Keratinocyte (primary cell): ENCODE measurements at regions not wholly inside any gene's neighbourhood (a gene's known extent, or its start where the extent isn't known, plus 50 kb on each side); places are given as distances from the start of the nearest gene placed in this dataset.

Source experiments
- DNase-seq: peaks from one replicate; pipeline ENCODE4 v3.0.0-alpha.2; 2011; ENCODE audit warnings: low read depth, missing footprints, low spot score
- FAIRE-seq: peaks from 2 replicates; lab custom pipeline; 2011; peaks lifted over from hg19 to GRCh38; lab: Jason Lieb, UNC
- H2AFZ ChIP-seq: 2 replicates; pipeline ENCODE4 v1.6.0; 2012; ENCODE audit warnings: low read length, control low read depth, inconsistent platforms; ENCODE audit not compliant: control insufficient read depth
- H3K27ac ChIP-seq: 2 replicates; pipeline ENCODE4 v1.5.1; 2011; ENCODE audit warnings: low read length; ENCODE audit not compliant: control insufficient read depth, insufficient read depth
- H3K27me3 ChIP-seq: 3 replicates; pipeline ENCODE4 v1.6.0; 2011; ENCODE audit warnings: low read length; ENCODE audit not compliant: control insufficient read depth, insufficient read depth; ENCODE audit errors: extremely low read depth
- H3K36me3 ChIP-seq, 2 experiments: 2 replicates in 1 of 2; 3 replicates in 1 of 2; pipeline ENCODE4 v1.5.1; 2011; ENCODE audit warnings: low read length in 2 of 2, mild to moderate bottlenecking in 1 of 2; ENCODE audit not compliant: control insufficient read depth in 2 of 2, insufficient read depth in 2 of 2; ENCODE audit errors: extremely low read depth in 1 of 2
- H3K4me1 ChIP-seq: 3 replicates; pipeline ENCODE4 v1.5.1; 2011; ENCODE audit warnings: low read length; ENCODE audit not compliant: control insufficient read depth, insufficient read depth; ENCODE audit errors: extremely low read depth
- H3K4me2 ChIP-seq: 3 replicates; pipeline ENCODE4 v1.6.0; 2011; ENCODE audit warnings: low read depth, low read length; ENCODE audit not compliant: control insufficient read depth, insufficient read depth; ENCODE audit errors: extremely low read depth
- H3K4me3 ChIP-seq, 3 experiments: fragments of 200-600 bp in 1 of 3; sonication (generic) in 1 of 3; 2 replicates in 2 of 3; 3 replicates in 1 of 3; pipeline ENCODE4 v1.5.1; 2011 to 2016; ENCODE audit warnings: low read length in 3 of 3, mild to moderate bottlenecking in 3 of 3, control low read depth in 2 of 3, inconsistent platforms in 1 of 3, low read depth in 1 of 3, mixed read lengths in 1 of 3, mixed run types in 1 of 3, moderate library complexity in 1 of 3; ENCODE audit not compliant: control insufficient read depth in 2 of 3, insufficient read depth in 2 of 3; ENCODE audit errors: extremely low read depth in 1 of 3
- H3K79me2 ChIP-seq: 2 replicates; pipeline ENCODE4 v1.6.0; 2012; ENCODE audit warnings: low read length; ENCODE audit not compliant: control insufficient read depth, insufficient read depth
- H3K9ac ChIP-seq: 3 replicates; pipeline ENCODE4 v1.6.0; 2011; ENCODE audit warnings: low read length; ENCODE audit not compliant: control insufficient read depth, insufficient read depth; ENCODE audit errors: extremely low read depth
- H3K9me1 ChIP-seq: 3 replicates; pipeline ENCODE4 v1.6.0; 2011; ENCODE audit warnings: low read length; ENCODE audit not compliant: control insufficient read depth, insufficient read depth; ENCODE audit errors: extremely low read depth
- H3K9me3 ChIP-seq: 2 replicates; pipeline ENCODE4 v1.5.1; 2012; ENCODE audit warnings: low read depth, low read length; ENCODE audit not compliant: control insufficient read depth
- H4K20me1 ChIP-seq: 3 replicates; pipeline ENCODE4 v1.6.0; 2011; ENCODE audit warnings: low read length; ENCODE audit not compliant: control insufficient read depth, insufficient read depth; ENCODE audit errors: extremely low read depth
- CTCF ChIP-seq, 3 experiments: IDR thresholded peaks in 1 of 3; conservative IDR thresholded peaks in 1 of 3; optimal IDR thresholded peaks in 1 of 3; 2 replicates in 2 of 3; 3 replicates in 1 of 3; pipeline versions ENCODE3 to v1.5.1; 2011; ENCODE audit warnings: low read length in 3 of 3, mild to moderate bottlenecking in 3 of 3, moderate library complexity in 2 of 3, control low read depth in 1 of 3, inconsistent platforms in 1 of 3; ENCODE audit not compliant: insufficient read depth in 2 of 3; ENCODE audit errors: extremely low read depth in 1 of 3
- EZH2 ChIP-seq: IDR thresholded peaks from one replicate; pipeline ENCODE4 v1.6.1; 2012; ENCODE audit warnings: inconsistent platforms, mild to moderate bottlenecking, low read length, moderate library complexity
- dilution Hi-C: fragments of 300-500 bp; cut with MboI; formaldehyde crosslinking; loops from one replicate; pipeline ENCODE4 v1.7.0; 2020; ENCODE audit warnings: low sequenced_read_pairs; ENCODE audit not compliant: extremely low pct_ligation_motif_present

- H3K79me2 ChIP-seq: no peaks in the 10 kb centered on the region
- H3K27ac ChIP-seq: no peak overlapping the region
- H3K4me1 ChIP-seq: no peaks in the 10 kb centered on the region
- no peaks in the 10 kb centered on the region for H3K36me3 ChIP-seq
- H3K9ac ChIP-seq: no peak overlapping the region
- H3K9me3 ChIP-seq: no peaks in the 10 kb centered on the region
- H2AFZ ChIP-seq: no peak overlapping the region
- DNase-seq (no peak), FAIRE-seq (no peak)
- no peaks in the 10 kb centered on the region for H3K9me1 ChIP-seq
- H3K27me3 ChIP-seq: no peaks in the 10 kb centered on the region
- H4K20me1 ChIP-seq: no peaks in the 10 kb centered on the region
- TF ChIP-seq CTCF (optimal IDR thresholded peaks at IDR 0.05 in 1 of 3, IDR thresholded peaks at IDR 0.05 in 1 of 3, conservative IDR thresholded peaks at IDR 0.05 in 1 of 3; ENCODE audit: extremely low read depth in 1 of 3, insufficient read depth in 2 of 3, low read length in 3 of 3) (no peak), EZH2 (no peak)
- H3K4me3 ChIP-seq: no peak overlapping the region
- dilution Hi-C loops: no loop called here
- no peak overlapping the region for H3K4me2 ChIP-seq
Observed at GRCh38 chr13:103471896-103472295, 405.7 kb upstream of the SLC10A2 start.

- H3K9me3 ChIP-seq: no peaks in the 10 kb centered on the region
- H3K4me2 ChIP-seq: no peak overlapping the region
- no peaks in the 10 kb centered on the region for H3K36me3 ChIP-seq
- DNase-seq (no peak), FAIRE-seq (no peak)
- H3K27me3 ChIP-seq: no peaks in the 10 kb centered on the region
- H3K9me1 ChIP-seq: no peaks in the 10 kb centered on the region
- no peaks in the 10 kb centered on the region for H3K4me1 ChIP-seq
- dilution Hi-C loops: no loop called here
- no peak overlapping the region for H3K9ac ChIP-seq
- no peak for TF ChIP-seq CTCF (optimal IDR thresholded peaks at IDR 0.05 in 1 of 3, IDR thresholded peaks at IDR 0.05 in 1 of 3, conservative IDR thresholded peaks at IDR 0.05 in 1 of 3; ENCODE audit: extremely low read depth in 1 of 3, insufficient read depth in 2 of 3, low read length in 3 of 3)
- no peak for TF ChIP-seq EZH2
- no peak overlapping the region for H2AFZ ChIP-seq
- no peak overlapping the region for H3K4me3 ChIP-seq
- H3K27ac ChIP-seq: no peak overlapping the region
- H4K20me1 ChIP-seq: no peaks in the 10 kb centered on the region
- no peaks in the 10 kb centered on the region for H3K79me2 ChIP-seq
Observed at GRCh38 chr13:103469771-103470170, 403.6 kb upstream of the SLC10A2 start.
